Left ventricle myocardium superior (tissue), 1 donor: ENCODE measurements at regions not wholly inside any gene's neighbourhood (a gene's known extent, or its start where the extent isn't known, plus 50 kb on each side); places are given as distances from the start of the nearest gene placed in this dataset.

ENCODE experiments used
- ATAC-seq: fragments of 200-7000 bp; cut with Tn5 transposase; one replicate; pipeline ENCODE4 v1.9.1; 2020; ENCODE audit warnings: mild to moderate bottlenecking, moderate library complexity
- DNase-seq: peaks from one replicate; pipeline ENCODE4 v3.0.0-alpha.2; 2020
- intact Hi-C: fragments of 100-400 bp; cut with micrococcal nuclease; formaldehyde crosslinking; loops from one replicate; pipeline ENCODE4 v1.11.0; 2022
- donor health status: DM: no; HTN: yes; CAD: no; lungs with severe emphysema.

- DNase-seq (no peak), ATAC-seq (no peak)
- intact Hi-C loops, result no loop called here
Measured at GRCh38 chr1:217322834-217323233, 308.1 kb downstream of the GPATCH2 start.

GRCh38 chr1:217315346-217315745 is 315.5 kb downstream of the GPATCH2 start:
- no peak for DNase-seq
- no peak for ATAC-seq
- intact Hi-C loops, result no loop called here

GRCh38 chr1:217313096-217313495 is 317.8 kb downstream of the GPATCH2 start:
- ATAC-seq (no peak), DNase-seq (no peak)
- intact Hi-C loops, result no loop called here

GRCh38 chr1:217311766-217312165 is 319.1 kb downstream of the GPATCH2 start:
- intact Hi-C loops, result no loop called here
- no peak for ATAC-seq

GRCh38 chr1:217311269-217311668 is 319.6 kb downstream of the GPATCH2 start:
- ATAC-seq (no peak), DNase-seq (no peak)
- intact Hi-C loops, result no loop called here

More at GRCh38 chr1:217311766-217312165, 319.1 kb downstream of the GPATCH2 start:
- no peak for DNase-seq

GRCh38 chr1:217281332-217281731 is 349.6 kb downstream of the GPATCH2 start:
- intact Hi-C loops, result no loop called here
- no peak for ATAC-seq
- DNase-seq, result no peak

GRCh38 chr1:217275655-217276398 is 355.1 kb downstream of the GPATCH2 start:
- DNase-seq, result no peak
- ATAC-seq, result no peak
- intact Hi-C loops, result no loop called here

- intact Hi-C loops, result no loop called here
- no peak for DNase-seq
- no peak for ATAC-seq
Measured at GRCh38 chr1:217274927-217275654, 355.8 kb downstream of the GPATCH2 start.

GRCh38 chr1:217274416-217274815 is 356.5 kb downstream of the GPATCH2 start:
- ATAC-seq, result no peak
- intact Hi-C loops, result no loop called here
- DNase-seq, result no peak

- DNase-seq, result no peak
- intact Hi-C loops, result no loop called here
- ATAC-seq, result no peak
Measured at GRCh38 chr1:217273866-217274265, 357.0 kb downstream of the GPATCH2 start.

GRCh38 chr1:217272385-217272784 is 358.5 kb downstream of the GPATCH2 start:
- ATAC-seq, result no peak
- intact Hi-C loops, result no loop called here

GRCh38 chr1:217270101-217270500 is 360.8 kb downstream of the GPATCH2 start:
- intact Hi-C loops, result no loop called here
- DNase-seq, result no peak
- no peak for ATAC-seq

More at GRCh38 chr1:217272385-217272784, 358.5 kb downstream of the GPATCH2 start:
- no peak for DNase-seq

GRCh38 chr1:217268058-217268457 is 362.8 kb downstream of the GPATCH2 start:
- DNase-seq (no peak), ATAC-seq (no peak)
- intact Hi-C loops, result no loop called here

- DNase-seq (no peak), ATAC-seq (no peak)
- intact Hi-C loops, result no loop called here
Measured at GRCh38 chr1:217261636-217262035, 369.3 kb downstream of the GPATCH2 start.

GRCh38 chr1:217260676-217261075 is 370.2 kb downstream of the GPATCH2 start:
- ATAC-seq (no peak), DNase-seq (no peak)
- intact Hi-C loops, result no loop called here

GRCh38 chr1:217253985-217254384 is 376.9 kb downstream of the GPATCH2 start:
- intact Hi-C loops, result no loop called here
- ATAC-seq, result no peak
- DNase-seq, result no peak

GRCh38 chr1:217253351-217253750 is 377.5 kb downstream of the GPATCH2 start:
- intact Hi-C loops, result no loop called here
- ATAC-seq, result no peak
- no peak for DNase-seq

GRCh38 chr1:217251121-217251520 is 379.8 kb downstream of the GPATCH2 start:
- intact Hi-C loops, result no loop called here
- no peak for DNase-seq
- no peak for ATAC-seq

GRCh38 chr1:217249857-217250256 is 381.0 kb downstream of the GPATCH2 start:
- no peak for DNase-seq
- ATAC-seq, result no peak
- intact Hi-C loops, result no loop called here

- ATAC-seq, result no peak
- intact Hi-C loops, result no loop called here
Measured at GRCh38 chr1:217244971-217245370, 385.9 kb downstream of the GPATCH2 start.

GRCh38 chr1:217240656-217241055 is 390.2 kb downstream of the GPATCH2 start:
- intact Hi-C loops, result no loop called here
- DNase-seq (no peak), ATAC-seq (no peak)

More at GRCh38 chr1:217244971-217245370, 385.9 kb downstream of the GPATCH2 start:
- no peak for DNase-seq
